ENCODE measurements at regions not wholly inside any gene's neighbourhood (a gene's known extent, or its start where the extent isn't known, plus 50 kb on each side); places are given as distances from the start of the nearest gene placed in this dataset.
A peak's percentile ranks its signal among the peaks of the same experiment; 100 is the strongest.

- DNase-seq (ENCODE audit: low spot score): no peak
Observed at GRCh38 chr6:15044146-15044882, 201.6 kb upstream of the JARID2 start.

- no peak for DNase-seq (ENCODE audit: low spot score)
Observed at GRCh38 chr6:15044948-15045347, 200.9 kb upstream of the JARID2 start.

GRCh38 chr6:15046751-15047150, 199.1 kb upstream of the JARID2 start:
- DNase-seq (ENCODE audit: low spot score): no peak

GRCh38 chr6:15048367-15048766, 197.5 kb upstream of the JARID2 start:
- DNase-seq (ENCODE audit: low spot score): no peak

- no peak for DNase-seq (ENCODE audit: low spot score)
Observed at GRCh38 chr6:15058200-15059061, 187.4 kb upstream of the JARID2 start.

GRCh38 chr6:15061180-15061641, 184.7 kb upstream of the JARID2 start:
- peak; percentile 8 for DNase-seq (ENCODE audit: low spot score)

GRCh38 chr6:15061908-15062515, 183.9 kb upstream of the JARID2 start:
- DNase-seq (ENCODE audit: low spot score): no peak

GRCh38 chr6:15062516-15063252, 183.2 kb upstream of the JARID2 start:
- DNase-seq (ENCODE audit: low spot score): peak; percentile 99

- peak; percentile 23 for DNase-seq (ENCODE audit: low spot score)
Observed at GRCh38 chr6:15063253-15063853, 182.5 kb upstream of the JARID2 start.

GRCh38 chr6:15065261-15065989, 180.4 kb upstream of the JARID2 start:
- DNase-seq (ENCODE audit: low spot score): peak; percentile 94

GRCh38 chr6:15066089-15066758, 179.6 kb upstream of the JARID2 start:
- DNase-seq (ENCODE audit: low spot score): no peak

GRCh38 chr6:15073344-15073789, 172.5 kb upstream of the JARID2 start:
- DNase-seq (ENCODE audit: low spot score): peak; percentile 91

GRCh38 chr6:15073883-15074465, 171.9 kb upstream of the JARID2 start:
- DNase-seq (ENCODE audit: low spot score): no peak

GRCh38 chr6:15074806-15075205, 171.1 kb upstream of the JARID2 start:
- DNase-seq (ENCODE audit: low spot score): no peak

GRCh38 chr6:15076565-15076964, 169.3 kb upstream of the JARID2 start:
- no peak for DNase-seq (ENCODE audit: low spot score)

GRCh38 chr6:15077006-15077405, 168.9 kb upstream of the JARID2 start:
- DNase-seq (ENCODE audit: low spot score): no peak

- DNase-seq (ENCODE audit: low spot score): no peak
Observed at GRCh38 chr6:15077961-15078360, 167.9 kb upstream of the JARID2 start.

GRCh38 chr6:15079288-15079817, 166.5 kb upstream of the JARID2 start:
- no peak for DNase-seq (ENCODE audit: low spot score)

- no peak for DNase-seq (ENCODE audit: low spot score)
Observed at GRCh38 chr6:15080895-15081294, 165.0 kb upstream of the JARID2 start.
